ENCODE measurements at regions not wholly inside any gene's neighbourhood (a gene's known extent, or its start where the extent isn't known, plus 50 kb on each side); places are given as distances from the start of the nearest gene placed in this dataset.

DNA sequence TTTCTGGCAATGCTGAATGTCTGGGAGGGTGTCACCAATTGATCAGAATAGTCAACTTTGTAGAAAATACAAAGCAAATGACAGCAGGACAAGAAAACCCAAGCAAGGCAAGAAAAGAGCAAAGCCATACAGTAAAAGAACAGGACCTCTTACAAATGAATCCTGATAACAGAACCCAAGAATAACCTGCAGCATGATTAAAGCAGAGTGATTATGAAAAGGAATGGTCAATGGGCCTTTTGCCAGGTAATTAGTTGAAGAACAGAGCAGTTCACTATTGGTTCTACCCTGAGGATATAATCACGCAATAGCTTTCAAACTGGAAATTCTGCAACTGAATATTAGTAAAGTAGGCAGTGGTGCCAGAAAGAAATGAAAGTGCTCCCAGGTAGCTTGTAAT lies 319.8 kb downstream of the FRK start:
- Histone ChIP-seq H4K91ac (replicated peaks; ENCODE audit: insufficient read length, low read length) (no peak overlapping the region), H3K4ac (replicated peaks; ENCODE audit: insufficient read length, low read depth, low read length) (no peak overlapping the region), H2BK20ac (ENCODE audit: low read length) (no peak overlapping the region), H2BK5ac (ENCODE audit: low read depth, low read length) (no peak overlapping the region), H2BK12ac (ENCODE audit: low read depth, low read length) (no peak overlapping the region), H3K9ac (replicated peaks in 1 of 4; ENCODE audit: extremely low read depth in 1 of 4, low read depth in 3 of 4, low read length in 3 of 4) (no peak overlapping the region), H3K9me3 (ENCODE audit: insufficient read depth in 2 of 2, low read depth in 1 of 2, low read length in 1 of 2) (peaks cover 5 to 10% of the 10 kb centered on the region in 2 experiments; a peak in 3 of 4 replicates), H4K20me1 (replicated peaks in 1 of 2; ENCODE audit: control insufficient read depth in 1 of 2, insufficient read depth in 2 of 2, low read length in 2 of 2) (no peaks in the 10 kb centered on the region), H3K79me2 (ENCODE audit: control insufficient read depth in 1 of 2, insufficient read depth in 2 of 2, low read length in 2 of 2) (no peaks in the 10 kb centered on the region), H3K56ac (replicated peaks; ENCODE audit: insufficient read length, low read depth, low read length) (no peak overlapping the region), H3K23me2 (ENCODE audit: low read depth, low read length) (no peaks in the 10 kb centered on the region), H3K27me3 (replicated peaks in 1 of 4; ENCODE audit: control insufficient read depth in 3 of 4, extremely low read depth in 1 of 4, insufficient read depth in 3 of 4, low read length in 3 of 4) (no peaks in the 10 kb centered on the region), H3K36me3 (ENCODE audit: control insufficient read depth in 2 of 4, insufficient read depth in 4 of 4, low read length in 3 of 4) (no peaks in the 10 kb centered on the region), H2BK15ac (ENCODE audit: low read length) (no peak overlapping the region), H4K5ac (ENCODE audit: insufficient read length, low read depth, low read length) (no peak overlapping the region), H4K8ac (ENCODE audit: extremely low read depth, insufficient read depth, low read length) (no peak overlapping the region), H3K27ac (ENCODE audit: low read depth, low read length) (no peak overlapping the region), H2BK120ac (replicated peaks; ENCODE audit: low read depth, low read length) (no peak overlapping the region), H2AK5ac (ENCODE audit: low read depth, low read length) (no peak overlapping the region), H3K4me2 (ENCODE audit: insufficient read depth in 1 of 2, low read depth in 2 of 2, low read length in 2 of 2) (no peak overlapping the region), H3K23ac (ENCODE audit: insufficient read length) (no peak overlapping the region), H3K4me1 (replicated peaks in 1 of 4; ENCODE audit: control insufficient read depth in 3 of 4, insufficient read depth in 4 of 4, low read length in 3 of 4) (no peaks in the 10 kb centered on the region), H3K14ac (ENCODE audit: insufficient read length) (no peak overlapping the region), H3K4me3 (ENCODE audit: extremely low read depth in 1 of 4, insufficient read depth in 2 of 4, low read depth in 3 of 4, low read length in 4 of 4) (no peak overlapping the region), H2AFZ (ENCODE audit: low read length) (no peak overlapping the region), H3K79me1 (ENCODE audit: low read depth, low read length) (no peaks in the 10 kb centered on the region), H3K18ac (ENCODE audit: extremely low read depth, low read length) (no peak overlapping the region)
- CTCF ChIA-PET (ENCODE audit: partially characterized antibody), result no interaction called here
- no peak for TF ChIP-seq BACH1 (IDR thresholded peaks at IDR 0.05; ENCODE audit: low read length)
- no peak for TF ChIP-seq GTF2F1 (IDR thresholded peaks at IDR 0.05; ENCODE audit: borderline replicate concordance, low read depth, low read length)
- TF ChIP-seq KDM1A (IDR thresholded peaks at IDR 0.05; ENCODE audit: borderline replicate concordance, low read length), result no peak
- TF ChIP-seq EP300 (IDR thresholded peaks at IDR 0.05; ENCODE audit: borderline replicate concordance in 1 of 2, low read depth in 2 of 2, low read length in 2 of 2), result no peak
- TF ChIP-seq NRF1 (IDR thresholded peaks at IDR 0.05; ENCODE audit: low read depth, low read length), result no peak
- no peak for TF ChIP-seq KDM5A (IDR thresholded peaks at IDR 0.05; ENCODE audit: low read length)
- no peak for TF ChIP-seq PHF8 (conservative IDR thresholded peaks at IDR 0.05; ENCODE audit: low read depth, low read length)
- TF ChIP-seq SP4 (IDR thresholded peaks at IDR 0.05; ENCODE audit: low read length), result no peak
- no peak for TF ChIP-seq TBP (IDR thresholded peaks at IDR 0.05; ENCODE audit: low read depth, low read length)
- TF ChIP-seq, protein P1, sequence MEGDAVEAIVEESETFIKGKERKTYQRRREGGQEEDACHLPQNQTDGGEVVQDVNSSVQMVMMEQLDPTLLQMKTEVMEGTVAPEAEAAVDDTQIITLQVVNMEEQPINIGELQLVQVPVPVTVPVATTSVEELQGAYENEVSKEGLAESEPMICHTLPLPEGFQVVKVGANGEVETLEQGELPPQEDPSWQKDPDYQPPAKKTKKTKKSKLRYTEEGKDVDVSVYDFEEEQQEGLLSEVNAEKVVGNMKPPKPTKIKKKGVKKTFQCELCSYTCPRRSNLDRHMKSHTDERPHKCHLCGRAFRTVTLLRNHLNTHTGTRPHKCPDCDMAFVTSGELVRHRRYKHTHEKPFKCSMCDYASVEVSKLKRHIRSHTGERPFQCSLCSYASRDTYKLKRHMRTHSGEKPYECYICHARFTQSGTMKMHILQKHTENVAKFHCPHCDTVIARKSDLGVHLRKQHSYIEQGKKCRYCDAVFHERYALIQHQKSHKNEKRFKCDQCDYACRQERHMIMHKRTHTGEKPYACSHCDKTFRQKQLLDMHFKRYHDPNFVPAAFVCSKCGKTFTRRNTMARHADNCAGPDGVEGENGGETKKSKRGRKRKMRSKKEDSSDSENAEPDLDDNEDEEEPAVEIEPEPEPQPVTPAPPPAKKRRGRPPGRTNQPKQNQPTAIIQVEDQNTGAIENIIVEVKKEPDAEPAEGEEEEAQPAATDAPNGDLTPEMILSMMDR (IDR thresholded peaks at IDR 0.05; ENCODE audit: control extremely low read depth in 1 of 3, insufficient read depth in 1 of 3, low read depth in 1 of 3, low read length in 3 of 3), result no peak
- TF ChIP-seq JUN (IDR thresholded peaks at IDR 0.05; ENCODE audit: low read depth, low read length), result no peak
- WGBS, 2 experiments (ENCODE audit: extremely low coverage in 1 of 2, insufficient coverage in 1 of 2, insufficient read length in 1 of 2, insufficient replicate concordance in 2 of 2, low coverage in 1 of 2, low lambda C conversion rate in 2 of 2, missing lambda C conversion rate in 1 of 2), result 82% methylated on average over 1 of the region's 1 CpG; no CpG with 5 or more reads in 1 of the 2 experiments
- FAIRE-seq, result no peak
- POLR2A ChIA-PET (ENCODE audit: partially characterized antibody), result no interaction called here
- DNase-seq (ENCODE audit: low read depth in 1 of 2, low spot score in 2 of 2), result no peak
